LNCAP (cell line): ENCODE measurements at regions not wholly inside any gene's neighbourhood (a gene's known extent, or its start where the extent isn't known, plus 50 kb on each side); places are given as distances from the start of the nearest gene placed in this dataset.

Source experiments
- CTCF ChIP-seq: fragments of 450-650 bp; IDR thresholded peaks from 2 replicates; pipeline ENCODE4 v1.5.1; 2017; ENCODE audit warnings: mild to moderate bottlenecking

- TF ChIP-seq CTCF = no peak
Observed at GRCh38 chr1:191866155-191866554, 292.1 kb upstream of the RGS18 start.

- TF ChIP-seq CTCF = no peak
Observed at GRCh38 chr1:191869790-191870312, 288.4 kb upstream of the RGS18 start.

GRCh38 chr1:191870490-191870889, 287.8 kb upstream of the RGS18 start:
- TF ChIP-seq CTCF = no peak

- no peak for TF ChIP-seq CTCF
Observed at GRCh38 chr1:191875994-191876393, 282.3 kb upstream of the RGS18 start.

GRCh38 chr1:191876631-191877030, 281.6 kb upstream of the RGS18 start:
- TF ChIP-seq CTCF = no peak

- no peak for TF ChIP-seq CTCF
Observed at GRCh38 chr1:191882870-191883269, 275.4 kb upstream of the RGS18 start.

GRCh38 chr1:191886977-191887376, 271.3 kb upstream of the RGS18 start:
- TF ChIP-seq CTCF = no peak

GRCh38 chr1:191888996-191889622, 269.2 kb upstream of the RGS18 start:
- TF ChIP-seq CTCF = no peak; the same call in 1 of the 2 replicates
